Sigmoid colon (tissue), 4 donors: ENCODE measurements at regions not wholly inside any gene's neighbourhood (a gene's known extent, or its start where the extent isn't known, plus 50 kb on each side); places are given as distances from the start of the nearest gene placed in this dataset.

Source experiments
- CTCF ChIP-seq, 4 experiments: fragments of 450-650 bp in 3 of 4; fragments of 200-600 bp in 1 of 4; IDR thresholded peaks; one replicate each; pipeline ENCODE4 v1.5.1; 2016 to 2019; ENCODE audit warnings: antibody characterized with exemption in 4 of 4, mild to moderate bottlenecking in 3 of 4, moderate library complexity in 2 of 4
- POLR2A ChIP-seq, 2 donors: fragments of 450-650 bp; IDR thresholded peaks; one replicate each; pipeline ENCODE4 v1.6.1; 2016; ENCODE audit warnings: antibody characterized with exemption in 2 of 2, mild to moderate bottlenecking in 2 of 2, moderate library complexity in 2 of 2
- POLR2AphosphoS5 ChIP-seq, 4 donors: sonication (generic); formaldehyde crosslinking; IDR thresholded peaks; one replicate each; pipeline ENCODE4 v1.6.1; 2017; ENCODE audit warnings: antibody characterized with exemption in 4 of 4

GRCh38 chr2:217419055-217419671 lies 559.3 kb upstream of the TNP1 start:
- TF ChIP-seq CTCF (IDR thresholded peaks at IDR 0.05) (no peak), POLR2A (IDR thresholded peaks at IDR 0.05) (no peak), POLR2AphosphoS5 (IDR thresholded peaks at IDR 0.05) (no peak)
